ENCODE measurements at regions not wholly inside any gene's neighbourhood (a gene's known extent, or its start where the extent isn't known, plus 50 kb on each side); places are given as distances from the start of the nearest gene placed in this dataset.

DNA sequence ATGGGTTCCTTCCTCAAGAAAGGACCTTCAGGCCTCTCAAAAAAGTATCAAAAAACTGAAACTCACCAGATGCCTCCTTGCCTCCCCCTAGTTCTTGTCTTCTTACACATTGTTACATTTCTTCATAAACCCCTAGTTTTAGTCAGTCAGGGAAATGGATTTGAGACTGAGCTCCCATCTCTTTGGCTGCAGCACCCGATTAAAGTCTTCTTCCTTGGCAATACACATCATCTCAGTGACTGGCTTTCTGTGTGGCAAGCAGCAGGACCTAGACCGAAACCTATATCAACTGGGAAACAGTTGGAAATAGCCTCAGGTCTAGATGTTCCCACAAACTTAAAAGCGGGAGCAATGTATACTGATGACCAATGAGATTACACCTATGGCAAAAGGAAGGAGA lies 512.2 kb upstream of the PKDCC start:
- H3K4me1 Mint-ChIP-seq (ENCODE audit: low read depth), result no peaks in the 10 kb centered on the region
- no peak overlapping the region for H3K27ac Mint-ChIP-seq
- H3K27me3 Mint-ChIP-seq (ENCODE audit: insufficient read depth), result no peaks in the 10 kb centered on the region
- DNase-seq, result no peak
- no peaks in the 10 kb centered on the region for H3K36me3 Mint-ChIP-seq (ENCODE audit: low read depth)
- peaks cover 24% of the 10 kb centered on the region for H3K9me3 Mint-ChIP-seq
- H3K4me3 Mint-ChIP-seq, result no peak overlapping the region
- TF ChIP-seq, protein P1, sequence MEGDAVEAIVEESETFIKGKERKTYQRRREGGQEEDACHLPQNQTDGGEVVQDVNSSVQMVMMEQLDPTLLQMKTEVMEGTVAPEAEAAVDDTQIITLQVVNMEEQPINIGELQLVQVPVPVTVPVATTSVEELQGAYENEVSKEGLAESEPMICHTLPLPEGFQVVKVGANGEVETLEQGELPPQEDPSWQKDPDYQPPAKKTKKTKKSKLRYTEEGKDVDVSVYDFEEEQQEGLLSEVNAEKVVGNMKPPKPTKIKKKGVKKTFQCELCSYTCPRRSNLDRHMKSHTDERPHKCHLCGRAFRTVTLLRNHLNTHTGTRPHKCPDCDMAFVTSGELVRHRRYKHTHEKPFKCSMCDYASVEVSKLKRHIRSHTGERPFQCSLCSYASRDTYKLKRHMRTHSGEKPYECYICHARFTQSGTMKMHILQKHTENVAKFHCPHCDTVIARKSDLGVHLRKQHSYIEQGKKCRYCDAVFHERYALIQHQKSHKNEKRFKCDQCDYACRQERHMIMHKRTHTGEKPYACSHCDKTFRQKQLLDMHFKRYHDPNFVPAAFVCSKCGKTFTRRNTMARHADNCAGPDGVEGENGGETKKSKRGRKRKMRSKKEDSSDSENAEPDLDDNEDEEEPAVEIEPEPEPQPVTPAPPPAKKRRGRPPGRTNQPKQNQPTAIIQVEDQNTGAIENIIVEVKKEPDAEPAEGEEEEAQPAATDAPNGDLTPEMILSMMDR (IDR thresholded peaks at IDR 0.05), result no peak

DNA sequence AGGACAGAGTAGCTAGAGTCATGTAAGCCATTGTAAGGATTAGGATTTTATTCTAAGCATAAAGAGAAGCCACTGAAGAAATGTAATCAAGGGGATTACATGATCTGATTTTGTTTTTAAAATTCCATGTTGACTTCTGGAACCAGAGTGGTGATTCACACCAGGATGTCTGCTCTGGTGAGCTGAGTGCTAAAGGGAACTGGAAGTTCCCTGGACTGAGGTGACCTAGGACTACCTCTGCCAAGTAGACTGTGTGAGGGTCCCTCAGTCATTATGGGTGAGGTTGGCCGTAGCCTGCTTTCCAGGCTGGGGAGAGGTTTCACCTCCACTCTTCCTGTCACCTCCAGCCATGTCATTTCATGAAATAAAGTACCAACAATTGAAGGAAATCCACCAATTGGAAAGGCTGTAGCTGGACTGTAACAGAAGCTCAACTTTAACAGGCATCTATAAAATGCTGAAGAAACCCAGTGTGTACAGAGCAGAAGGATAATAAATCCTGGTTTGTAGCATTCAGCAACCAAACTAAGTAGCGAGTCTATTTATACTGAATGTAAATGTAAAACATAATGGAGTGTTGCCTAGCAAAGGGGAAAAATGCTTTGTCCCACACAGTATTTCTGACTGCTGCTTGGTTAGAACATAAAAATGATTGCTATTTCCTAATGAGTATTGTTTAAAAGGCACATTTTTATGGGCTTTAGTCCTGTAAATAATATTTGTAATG lies 507.4 kb upstream of the PKDCC start:
- TF ChIP-seq, protein P1 (IDR thresholded peaks at IDR 0.05), result no peak
- Mint-ChIP-seq H3K4me3 (no peak overlapping the region), H3K9me3 (peaks cover 11% of the 10 kb centered on the region), H3K36me3 (ENCODE audit: low read depth) (no peaks in the 10 kb centered on the region), H3K4me1 (ENCODE audit: low read depth) (no peaks in the 10 kb centered on the region), H3K27ac (no peak overlapping the region), H3K27me3 (ENCODE audit: insufficient read depth) (no peaks in the 10 kb centered on the region; the same call in 1 of the 2 replicates)
- DNase-seq, result no peak

DNA sequence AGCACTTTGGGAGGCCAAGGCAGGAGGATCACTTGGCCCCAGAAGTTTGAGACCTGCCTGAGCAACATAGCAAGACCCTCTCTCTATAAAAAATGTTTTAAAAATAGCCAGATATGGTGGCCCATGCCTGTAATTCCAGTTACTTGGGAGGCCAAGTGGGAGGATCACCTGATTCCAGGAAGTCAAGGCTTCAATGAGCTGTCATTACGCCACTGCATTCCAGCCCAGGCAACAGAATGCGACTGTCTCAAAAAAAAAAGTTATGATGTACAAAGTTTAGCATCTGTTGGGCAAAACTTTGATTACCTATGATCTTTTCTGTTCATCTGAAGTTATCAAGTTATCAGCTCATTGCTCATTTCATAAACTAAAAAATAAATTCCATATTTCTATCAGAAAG lies 504.1 kb upstream of the PKDCC start:
- peaks cover 19% of the 10 kb centered on the region for H3K9me3 Mint-ChIP-seq
- H3K4me3 Mint-ChIP-seq, result no peak overlapping the region
- TF ChIP-seq, protein P1 (IDR thresholded peaks at IDR 0.05), result no peak
- H3K27ac Mint-ChIP-seq, result no peak overlapping the region
- no peak for DNase-seq
- no peaks in the 10 kb centered on the region; the same call in 1 of the 2 replicates for H3K27me3 Mint-ChIP-seq (ENCODE audit: insufficient read depth)
- no peaks in the 10 kb centered on the region for H3K4me1 Mint-ChIP-seq (ENCODE audit: low read depth)
- H3K36me3 Mint-ChIP-seq (ENCODE audit: low read depth), result no peaks in the 10 kb centered on the region

DNA sequence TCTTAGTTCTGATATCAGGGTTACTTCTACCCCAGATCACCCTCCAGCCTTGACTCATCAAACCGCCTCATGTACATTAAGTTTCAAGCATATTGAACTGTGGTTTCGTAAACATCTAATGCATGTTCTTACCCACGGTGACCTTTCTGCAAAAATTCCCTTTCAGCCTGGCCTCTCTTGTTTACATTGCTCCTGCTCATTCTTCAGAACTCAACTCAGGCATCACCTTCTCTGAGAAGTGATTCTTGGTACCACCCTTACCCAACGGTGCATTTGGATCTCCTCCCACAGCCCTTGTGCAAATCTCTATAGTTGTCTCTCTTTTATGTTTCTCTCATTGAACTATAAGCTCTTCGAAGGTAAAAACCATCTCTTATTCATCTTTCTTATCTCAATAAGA lies 503.1 kb upstream of the PKDCC start:
- Mint-ChIP-seq H3K4me1 (ENCODE audit: low read depth) (no peaks in the 10 kb centered on the region), H3K9me3 (peaks cover 19% of the 10 kb centered on the region), H3K36me3 (ENCODE audit: low read depth) (no peaks in the 10 kb centered on the region), H3K27me3 (ENCODE audit: insufficient read depth) (no peaks in the 10 kb centered on the region; the same call in 1 of the 2 replicates), H3K4me3 (no peak overlapping the region), H3K27ac (no peak overlapping the region)
- DNase-seq, result no peak
- TF ChIP-seq, protein P1 (IDR thresholded peaks at IDR 0.05), result no peak

DNA sequence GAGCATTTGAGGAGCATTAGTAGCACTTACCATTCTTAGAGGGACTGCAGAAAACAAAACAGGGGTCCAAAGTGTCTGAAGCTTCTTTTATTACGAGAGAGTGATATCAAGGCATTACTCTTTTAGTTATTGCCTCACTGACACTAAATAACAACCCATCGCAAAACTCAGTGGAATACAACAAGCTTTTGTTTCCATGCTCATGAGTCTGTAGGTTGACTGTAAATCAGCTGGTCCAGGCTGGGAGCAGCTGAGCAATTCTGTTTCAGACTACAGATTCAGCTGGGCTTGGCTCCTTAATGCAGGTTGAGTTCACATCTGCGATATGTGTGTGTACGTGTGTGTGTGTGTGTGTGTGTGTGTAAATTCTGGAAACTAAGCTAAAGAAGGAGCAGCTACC lies 501.8 kb upstream of the PKDCC start:
- H3K9me3 Mint-ChIP-seq, result peaks cover 19% of the 10 kb centered on the region
- no peak overlapping the region for H3K27ac Mint-ChIP-seq
- no peaks in the 10 kb centered on the region for H3K36me3 Mint-ChIP-seq (ENCODE audit: low read depth)
- H3K4me3 Mint-ChIP-seq, result no peak overlapping the region
- no peak for DNase-seq
- no peaks in the 10 kb centered on the region; the same call in 1 of the 2 replicates for H3K27me3 Mint-ChIP-seq (ENCODE audit: insufficient read depth)
- TF ChIP-seq, protein P1 (IDR thresholded peaks at IDR 0.05), result no peak
- no peaks in the 10 kb centered on the region for H3K4me1 Mint-ChIP-seq (ENCODE audit: low read depth)

Measured in HFFc6 (cell line).